ENCODE measurements at regions not wholly inside any gene's neighbourhood (a gene's known extent, or its start where the extent isn't known, plus 50 kb on each side); places are given as distances from the start of the nearest gene placed in this dataset.

GRCh38 chr3:109835958-109836357 is 498.6 kb upstream of the DPPA4 start:
- TF ChIP-seq MYBL2 (CRISPR knock-in tag; IDR thresholded peaks at IDR 0.05) = no peak
- TF ChIP-seq CTCF (IDR thresholded peaks at IDR 0.05) = no peak
- no peak for TF ChIP-seq NR1H2 (CRISPR knock-in tag; IDR thresholded peaks at IDR 0.05)
- TF ChIP-seq ATF3 (CRISPR knock-in tag; conservative IDR thresholded peaks at IDR 0.05) = no peak
- no peak for TF ChIP-seq ZNF121 (CRISPR knock-in tag; IDR thresholded peaks at IDR 0.05)
- no peak for TF ChIP-seq IRF1 (CRISPR knock-in tag; IDR thresholded peaks at IDR 0.05)
- no peak for TF ChIP-seq ZBTB21 (CRISPR knock-in tag; IDR thresholded peaks at IDR 0.05; ENCODE audit: borderline replicate concordance)
- no peak for TF ChIP-seq ZNF232 (CRISPR knock-in tag; IDR thresholded peaks at IDR 0.05)
- TF ChIP-seq PRDM15 (CRISPR knock-in tag; IDR thresholded peaks at IDR 0.05) = no peak
- no peak for TF ChIP-seq E2F1 (CRISPR knock-in tag; IDR thresholded peaks at IDR 0.05)
- TF ChIP-seq MAX (CRISPR knock-in tag; IDR thresholded peaks at IDR 0.05) = no peak

Data from WTC11 (cell line).